Brain microvascular endothelial cell (primary cell): ENCODE measurements at regions not wholly inside any gene's neighbourhood (a gene's known extent, or its start where the extent isn't known, plus 50 kb on each side); places are given as distances from the start of the nearest gene placed in this dataset.

Experiments used
- DNase-seq: peaks from one replicate; pipeline ENCODE4 v3.0.0-alpha.2; 2020
- H3K27ac ChIP-seq: fragments of 250-450 bp; sonication (Bioruptor Pico); 2 replicates; pipeline ENCODE4 v1.5.1; 2020; ENCODE audit warnings: mild to moderate bottlenecking, moderate library complexity
- H3K27me3 ChIP-seq: fragments of 250-450 bp; sonication (Bioruptor Pico); replicated peaks from 2 replicates; pipeline ENCODE4 v1.5.1; 2020; ENCODE audit warnings: mild to moderate bottlenecking
- H3K36me3 ChIP-seq: fragments of 250-450 bp; sonication (Bioruptor Pico); replicated peaks from 2 replicates; pipeline ENCODE4 v1.5.1; 2020; ENCODE audit warnings: mild to moderate bottlenecking
- H3K4me3 ChIP-seq: 2 replicates; pipeline ENCODE4 v1.5.1; 2011; ENCODE audit warnings: low read depth, mild to moderate bottlenecking, control low read depth, low read length, moderate library complexity
- in situ Hi-C: cut with HindIII; loops from 2 replicates; pipeline ENCODE4 v1.10.0; 2017; ENCODE audit warnings: low sequenced_read_pairs, low pct_ligation_motif_present
- TF ChIP-seq, protein P1 (sequence below): IDR thresholded peaks from 2 replicates; pipeline ENCODE4 v1.5.1; 2011; ENCODE audit warnings: low read depth, mild to moderate bottlenecking, moderate library complexity, low read length, control low read depth, inconsistent platforms; ENCODE audit errors: missing control alignments

DNA sequence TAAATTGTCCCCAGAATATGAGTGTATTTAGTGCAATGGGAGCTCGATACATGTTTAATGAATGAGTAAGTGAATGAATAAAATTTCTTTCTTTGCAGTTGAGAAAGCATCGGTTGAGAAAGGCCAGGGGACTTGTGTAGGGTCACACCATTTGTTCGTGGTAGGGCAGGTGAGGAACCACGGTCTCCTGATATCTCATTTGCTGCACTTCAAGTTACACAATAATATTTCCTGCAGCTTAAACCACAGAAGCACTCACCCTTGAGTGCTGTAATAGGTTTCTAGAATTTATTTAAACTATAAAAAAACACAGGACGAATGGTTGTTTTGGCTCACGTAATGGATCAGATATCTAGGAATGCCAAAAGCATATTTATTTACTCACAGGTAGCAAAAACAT, 429.8 kb downstream of the SPATA31D1 start:
- DNase-seq, result no peak
- TF ChIP-seq, protein P1, sequence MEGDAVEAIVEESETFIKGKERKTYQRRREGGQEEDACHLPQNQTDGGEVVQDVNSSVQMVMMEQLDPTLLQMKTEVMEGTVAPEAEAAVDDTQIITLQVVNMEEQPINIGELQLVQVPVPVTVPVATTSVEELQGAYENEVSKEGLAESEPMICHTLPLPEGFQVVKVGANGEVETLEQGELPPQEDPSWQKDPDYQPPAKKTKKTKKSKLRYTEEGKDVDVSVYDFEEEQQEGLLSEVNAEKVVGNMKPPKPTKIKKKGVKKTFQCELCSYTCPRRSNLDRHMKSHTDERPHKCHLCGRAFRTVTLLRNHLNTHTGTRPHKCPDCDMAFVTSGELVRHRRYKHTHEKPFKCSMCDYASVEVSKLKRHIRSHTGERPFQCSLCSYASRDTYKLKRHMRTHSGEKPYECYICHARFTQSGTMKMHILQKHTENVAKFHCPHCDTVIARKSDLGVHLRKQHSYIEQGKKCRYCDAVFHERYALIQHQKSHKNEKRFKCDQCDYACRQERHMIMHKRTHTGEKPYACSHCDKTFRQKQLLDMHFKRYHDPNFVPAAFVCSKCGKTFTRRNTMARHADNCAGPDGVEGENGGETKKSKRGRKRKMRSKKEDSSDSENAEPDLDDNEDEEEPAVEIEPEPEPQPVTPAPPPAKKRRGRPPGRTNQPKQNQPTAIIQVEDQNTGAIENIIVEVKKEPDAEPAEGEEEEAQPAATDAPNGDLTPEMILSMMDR, result no peak

DNA sequence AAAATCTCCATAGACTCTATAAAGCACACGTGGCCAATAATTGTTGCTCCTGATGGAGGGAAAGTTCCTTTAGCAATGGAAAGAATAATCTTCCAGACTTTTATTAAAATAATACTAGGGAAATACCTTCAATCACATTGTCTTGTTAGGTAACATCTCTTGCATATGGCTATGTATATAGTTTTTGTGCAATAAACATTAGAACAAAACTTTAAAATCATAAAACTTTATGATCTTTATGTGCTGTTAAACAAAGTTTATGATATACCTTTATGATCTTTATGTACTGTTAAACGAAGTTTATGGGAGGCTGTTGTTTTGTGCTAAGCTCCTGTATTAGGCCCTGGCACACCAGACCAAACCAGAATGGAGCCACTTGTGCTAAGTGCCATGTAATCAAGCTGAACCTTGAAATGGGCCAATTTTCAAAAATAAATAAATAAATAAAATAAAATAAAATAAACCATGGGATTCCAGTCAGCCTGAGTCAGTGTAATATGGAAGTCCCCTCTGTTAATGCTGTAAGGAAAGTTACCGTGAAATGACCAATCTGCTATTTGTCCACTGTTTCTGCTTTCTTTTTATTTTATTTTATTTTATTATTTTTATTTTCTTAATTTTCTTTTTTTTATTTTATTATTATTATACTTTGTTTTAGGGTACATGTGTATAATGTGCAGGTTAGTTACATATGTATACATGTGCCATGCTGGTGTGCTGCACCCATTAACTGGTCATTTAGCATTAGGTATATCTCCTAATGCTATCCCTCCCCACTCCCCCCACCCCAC, 431.3 kb downstream of the SPATA31D1 start:
- in situ Hi-C loops, result no loop called here
- TF ChIP-seq, protein P1, result no peak
- H3K4me3 ChIP-seq, result no peak overlapping the region
- no peaks in the 10 kb centered on the region for H3K27me3 ChIP-seq
- no peak overlapping the region for H3K27ac ChIP-seq
- no peak for DNase-seq
- no peaks in the 10 kb centered on the region for H3K36me3 ChIP-seq

More for the DNA sequence above, 429.8 kb downstream of the SPATA31D1 start:
- Histone ChIP-seq H3K4me3 (no peak overlapping the region), H3K27ac (no peak overlapping the region), H3K36me3 (no peaks in the 10 kb centered on the region), H3K27me3 (no peaks in the 10 kb centered on the region)
- in situ Hi-C loops, result no loop called here

DNA sequence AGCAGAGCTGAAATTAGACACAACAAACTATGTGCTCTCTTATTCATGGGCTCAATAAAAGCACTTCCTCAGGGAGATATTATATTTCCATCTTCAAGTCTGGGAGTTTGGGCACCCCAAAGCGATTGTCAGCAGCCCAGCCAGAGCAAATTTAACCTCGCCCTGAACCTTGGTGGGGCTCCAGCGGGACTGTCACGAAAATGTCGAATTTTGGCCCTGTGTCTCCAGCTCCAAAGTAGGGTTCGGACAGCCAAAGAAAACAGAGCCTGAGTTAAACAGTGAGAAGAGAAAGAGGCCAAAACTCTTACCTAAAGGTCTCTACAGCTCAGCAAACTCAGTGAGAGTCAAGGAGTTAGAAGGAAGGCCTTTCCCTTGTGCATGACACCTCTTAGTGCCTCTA, 432.9 kb downstream of the SPATA31D1 start:
- in situ Hi-C loops, result no loop called here

DNA sequence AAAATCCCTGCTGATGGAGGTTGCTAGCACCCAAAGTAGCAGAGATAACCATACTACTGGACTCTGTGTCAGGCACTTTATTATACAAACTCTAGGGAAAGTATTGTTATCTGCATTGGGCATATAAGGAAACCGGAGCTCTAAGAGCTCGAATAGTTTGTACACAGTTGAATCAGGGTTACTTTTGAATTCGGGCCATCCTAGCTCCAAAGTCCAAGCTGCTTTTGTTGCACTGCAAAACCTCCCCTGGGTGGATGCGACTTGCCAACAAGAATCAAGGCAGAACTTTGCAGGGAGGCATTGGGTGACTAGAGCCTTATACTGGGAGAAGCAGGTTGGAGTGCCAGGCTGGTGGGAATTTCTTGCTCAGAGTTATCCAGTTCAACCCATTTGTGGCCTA, 435.1 kb downstream of the SPATA31D1 start:
- Histone ChIP-seq H3K4me3 (no peak overlapping the region), H3K36me3 (no peaks in the 10 kb centered on the region), H3K27me3 (no peaks in the 10 kb centered on the region), H3K27ac (no peak overlapping the region)
- TF ChIP-seq, protein P1, result no peak
- DNase-seq, result no peak
- in situ Hi-C loops, result no loop called here

More for the DNA sequence above, 432.9 kb downstream of the SPATA31D1 start:
- H3K27ac ChIP-seq, result no peak overlapping the region
- no peaks in the 10 kb centered on the region for H3K27me3 ChIP-seq
- TF ChIP-seq, protein P1, result no peak
- H3K4me3 ChIP-seq, result no peak overlapping the region
- DNase-seq, result no peak
- no peaks in the 10 kb centered on the region for H3K36me3 ChIP-seq

DNA sequence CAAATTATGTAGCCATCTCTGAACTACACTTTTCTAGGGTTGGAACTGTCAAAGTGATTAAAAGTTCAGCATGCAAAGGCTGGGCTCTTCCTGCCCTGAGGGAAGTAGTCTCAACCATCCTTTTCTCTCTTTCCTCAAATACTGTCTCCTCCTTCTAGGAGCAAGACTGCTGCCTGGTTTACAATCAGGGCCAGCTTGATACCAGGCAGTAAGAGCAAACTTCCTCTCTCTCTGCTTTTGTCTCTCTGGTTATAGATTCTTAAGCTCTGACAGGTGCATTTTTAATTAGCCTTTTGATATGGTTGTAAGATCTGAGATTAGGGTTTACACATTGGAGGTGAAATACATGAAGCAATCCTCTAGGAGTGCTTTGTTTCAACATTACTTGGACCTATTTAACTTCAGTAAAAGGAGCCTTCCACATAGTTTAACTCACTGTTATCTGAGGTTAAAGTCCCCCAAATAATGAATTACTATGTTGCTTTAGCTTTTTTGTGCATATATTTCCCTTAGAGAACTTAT, 436.1 kb downstream of the SPATA31D1 start:
- TF ChIP-seq, protein P1, result no peak
- Histone ChIP-seq H3K27ac (no peak overlapping the region), H3K36me3 (no peaks in the 10 kb centered on the region), H3K4me3 (no peak overlapping the region), H3K27me3 (no peaks in the 10 kb centered on the region)
- DNase-seq, result no peak
- in situ Hi-C loops, result no loop called here
